ENCODE measurements at regions not wholly inside any gene's neighbourhood (a gene's known extent, or its start where the extent isn't known, plus 50 kb on each side); places are given as distances from the start of the nearest gene placed in this dataset.

DNA sequence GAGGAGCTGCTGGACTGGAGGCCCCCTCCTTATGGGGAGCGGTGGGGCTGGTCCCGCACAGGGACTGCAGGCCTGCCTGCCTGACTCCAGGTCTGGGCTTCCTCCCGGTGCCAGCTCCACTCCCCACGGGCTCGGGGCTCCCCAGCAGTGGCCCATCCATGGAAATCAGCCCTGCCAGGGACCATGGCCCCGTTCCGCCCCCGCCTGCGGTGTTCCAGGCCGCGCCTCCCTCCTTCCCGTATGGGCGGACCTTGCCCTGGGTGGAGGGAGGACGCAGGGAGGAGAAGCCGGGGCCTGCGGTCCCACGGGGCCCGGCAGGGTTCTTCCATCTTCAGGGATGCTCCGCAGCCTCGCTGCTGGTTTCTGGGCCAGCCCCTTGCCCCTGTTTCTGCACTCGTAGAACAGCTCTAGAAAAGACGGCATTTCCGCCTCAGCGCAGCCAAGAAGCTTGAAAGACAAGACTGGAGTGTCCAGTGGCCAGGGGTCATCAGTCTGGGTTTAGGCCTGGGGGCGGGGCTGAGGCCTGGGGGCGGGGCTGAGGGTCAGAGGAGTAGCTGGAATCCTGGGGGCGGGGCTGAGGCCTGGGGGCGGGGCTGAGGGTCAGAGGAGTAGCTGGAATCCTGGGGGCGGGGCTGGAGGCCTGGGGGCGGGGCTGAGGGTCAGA is 1330.6 kb downstream of the BRD1 start:
- Histone ChIP-seq H3K27ac (ENCODE audit: low read length) (no peak overlapping the region), H3K36me3 (ENCODE audit: control insufficient read depth, insufficient read depth, low read length) (no peaks in the 10 kb centered on the region), H3K27me3 (ENCODE audit: control insufficient read depth, insufficient read depth, low read length) (no peaks in the 10 kb centered on the region), H3K4me3 (ENCODE audit: low read depth in 2 of 2, low read length in 2 of 2) (no peak overlapping the region), H3K9me3 (ENCODE audit: control insufficient read depth, insufficient read depth, low read depth, low read length) (no peaks in the 10 kb centered on the region), H3K4me1 (ENCODE audit: control insufficient read depth, insufficient read depth, low read length) (no peaks in the 10 kb centered on the region)
- no TSS peak for BruUV-seq (replicated peaks)
- TF ChIP-seq, protein P1, sequence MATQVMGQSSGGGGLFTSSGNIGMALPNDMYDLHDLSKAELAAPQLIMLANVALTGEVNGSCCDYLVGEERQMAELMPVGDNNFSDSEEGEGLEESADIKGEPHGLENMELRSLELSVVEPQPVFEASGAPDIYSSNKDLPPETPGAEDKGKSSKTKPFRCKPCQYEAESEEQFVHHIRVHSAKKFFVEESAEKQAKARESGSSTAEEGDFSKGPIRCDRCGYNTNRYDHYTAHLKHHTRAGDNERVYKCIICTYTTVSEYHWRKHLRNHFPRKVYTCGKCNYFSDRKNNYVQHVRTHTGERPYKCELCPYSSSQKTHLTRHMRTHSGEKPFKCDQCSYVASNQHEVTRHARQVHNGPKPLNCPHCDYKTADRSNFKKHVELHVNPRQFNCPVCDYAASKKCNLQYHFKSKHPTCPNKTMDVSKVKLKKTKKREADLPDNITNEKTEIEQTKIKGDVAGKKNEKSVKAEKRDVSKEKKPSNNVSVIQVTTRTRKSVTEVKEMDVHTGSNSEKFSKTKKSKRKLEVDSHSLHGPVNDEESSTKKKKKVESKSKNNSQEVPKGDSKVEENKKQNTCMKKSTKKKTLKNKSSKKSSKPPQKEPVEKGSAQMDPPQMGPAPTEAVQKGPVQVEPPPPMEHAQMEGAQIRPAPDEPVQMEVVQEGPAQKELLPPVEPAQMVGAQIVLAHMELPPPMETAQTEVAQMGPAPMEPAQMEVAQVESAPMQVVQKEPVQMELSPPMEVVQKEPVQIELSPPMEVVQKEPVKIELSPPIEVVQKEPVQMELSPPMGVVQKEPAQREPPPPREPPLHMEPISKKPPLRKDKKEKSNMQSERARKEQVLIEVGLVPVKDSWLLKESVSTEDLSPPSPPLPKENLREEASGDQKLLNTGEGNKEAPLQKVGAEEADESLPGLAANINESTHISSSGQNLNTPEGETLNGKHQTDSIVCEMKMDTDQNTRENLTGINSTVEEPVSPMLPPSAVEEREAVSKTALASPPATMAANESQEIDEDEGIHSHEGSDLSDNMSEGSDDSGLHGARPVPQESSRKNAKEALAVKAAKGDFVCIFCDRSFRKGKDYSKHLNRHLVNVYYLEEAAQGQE (IDR thresholded peaks at IDR 0.05; ENCODE audit: insufficient read depth in 1 of 2, low read depth in 2 of 2, low read length in 1 of 2): no peak
- TF ChIP-seq, protein P2, sequence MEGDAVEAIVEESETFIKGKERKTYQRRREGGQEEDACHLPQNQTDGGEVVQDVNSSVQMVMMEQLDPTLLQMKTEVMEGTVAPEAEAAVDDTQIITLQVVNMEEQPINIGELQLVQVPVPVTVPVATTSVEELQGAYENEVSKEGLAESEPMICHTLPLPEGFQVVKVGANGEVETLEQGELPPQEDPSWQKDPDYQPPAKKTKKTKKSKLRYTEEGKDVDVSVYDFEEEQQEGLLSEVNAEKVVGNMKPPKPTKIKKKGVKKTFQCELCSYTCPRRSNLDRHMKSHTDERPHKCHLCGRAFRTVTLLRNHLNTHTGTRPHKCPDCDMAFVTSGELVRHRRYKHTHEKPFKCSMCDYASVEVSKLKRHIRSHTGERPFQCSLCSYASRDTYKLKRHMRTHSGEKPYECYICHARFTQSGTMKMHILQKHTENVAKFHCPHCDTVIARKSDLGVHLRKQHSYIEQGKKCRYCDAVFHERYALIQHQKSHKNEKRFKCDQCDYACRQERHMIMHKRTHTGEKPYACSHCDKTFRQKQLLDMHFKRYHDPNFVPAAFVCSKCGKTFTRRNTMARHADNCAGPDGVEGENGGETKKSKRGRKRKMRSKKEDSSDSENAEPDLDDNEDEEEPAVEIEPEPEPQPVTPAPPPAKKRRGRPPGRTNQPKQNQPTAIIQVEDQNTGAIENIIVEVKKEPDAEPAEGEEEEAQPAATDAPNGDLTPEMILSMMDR (IDR thresholded peaks at IDR 0.05): no peak
- no peak for TF ChIP-seq SIN3A (IDR thresholded peaks at IDR 0.05; ENCODE audit: borderline replicate concordance, insufficient read depth, low read depth, low read length)
- no peak for TF ChIP-seq POLR2AphosphoS5 (IDR thresholded peaks at IDR 0.05; ENCODE audit: low read depth, low read length)
- TF ChIP-seq TCF7L2 (IDR thresholded peaks at IDR 0.05; ENCODE audit: low read depth, low read length): no peak
- ChIA-PET CTCF (no interaction called here), POLR2A (no interaction called here)
- intact Hi-C loops (cut with micrococcal nuclease; ENCODE audit: unreplicated experiment) (no loop called here), in situ Hi-C loops (cut with HindIII; ENCODE audit: low pct_unique_long_range_greater_than_20kb, low sequenced_read_pairs) (no loop called here)
- DNase-seq (ENCODE audit: low read depth, low spot score) (no peak), ATAC-seq (no peak)

DNA sequence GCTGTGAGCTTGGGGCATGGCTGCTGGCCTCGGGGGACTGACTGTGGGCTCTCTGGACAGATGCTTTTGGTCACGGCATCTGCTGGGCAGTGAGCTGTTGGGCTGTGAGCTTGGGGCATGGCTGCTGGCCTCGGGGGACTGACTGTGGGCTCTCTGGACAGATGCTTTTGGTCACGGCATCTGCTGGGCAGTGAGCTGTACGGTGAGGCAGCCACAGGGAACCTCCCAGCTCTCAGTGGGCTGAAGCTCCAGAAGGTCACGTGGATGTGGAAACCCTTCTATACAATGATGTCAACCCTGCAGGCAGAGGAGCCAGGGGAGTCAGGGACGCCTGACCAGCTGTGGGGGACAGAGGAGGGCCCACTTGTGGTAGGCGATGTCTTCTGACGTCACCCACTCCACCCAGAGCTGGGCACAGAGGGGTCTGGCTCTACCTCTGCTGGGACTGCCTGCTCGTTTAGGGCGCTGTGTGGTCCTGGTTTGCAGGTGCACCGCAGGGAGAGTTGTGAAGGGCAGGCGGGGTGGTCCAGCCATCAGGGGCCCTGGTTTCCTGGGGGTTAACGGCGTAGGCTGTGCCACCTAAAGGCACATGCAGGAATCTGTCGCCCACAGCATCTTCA is 1331.3 kb downstream of the BRD1 start:
- no peak for ATAC-seq
- TF ChIP-seq, protein P2 (IDR thresholded peaks at IDR 0.05): no peak
- TF ChIP-seq TCF7L2 (IDR thresholded peaks at IDR 0.05; ENCODE audit: low read depth, low read length) (no peak), POLR2AphosphoS5 (IDR thresholded peaks at IDR 0.05; ENCODE audit: low read depth, low read length) (no peak), SIN3A (IDR thresholded peaks at IDR 0.05; ENCODE audit: borderline replicate concordance, insufficient read depth, low read depth, low read length) (no peak)
- TF ChIP-seq, protein P1 (IDR thresholded peaks at IDR 0.05; ENCODE audit: insufficient read depth in 1 of 2, low read depth in 2 of 2, low read length in 1 of 2): no peak
- Histone ChIP-seq H3K27ac (ENCODE audit: low read length) (no peak overlapping the region), H3K9me3 (ENCODE audit: control insufficient read depth, insufficient read depth, low read depth, low read length) (no peaks in the 10 kb centered on the region), H3K36me3 (ENCODE audit: control insufficient read depth, insufficient read depth, low read length) (no peaks in the 10 kb centered on the region), H3K27me3 (ENCODE audit: control insufficient read depth, insufficient read depth, low read length) (no peaks in the 10 kb centered on the region; the same call in 1 of the 2 replicates), H3K4me3 (ENCODE audit: low read depth in 2 of 2, low read length in 2 of 2) (no peak overlapping the region), H3K4me1 (ENCODE audit: control insufficient read depth, insufficient read depth, low read length) (no peaks in the 10 kb centered on the region)
- in situ Hi-C loops (cut with HindIII; ENCODE audit: low pct_unique_long_range_greater_than_20kb, low sequenced_read_pairs): no loop called here
- POLR2A ChIA-PET: interaction anchor here (0.6 kb wide), 1 partner anchor 1766 kb away, joined by 3 read pairs; no protein-coding TSS in a partner anchor
- intact Hi-C loops (cut with micrococcal nuclease; ENCODE audit: unreplicated experiment): no loop called here
- no peak for DNase-seq (ENCODE audit: low read depth, low spot score)
- CTCF ChIA-PET: no interaction called here
- BruUV-seq (replicated peaks): no TSS peak

Measured in Panc1 (cell line).